ENCODE measurements at regions not wholly inside any gene's neighbourhood (a gene's known extent, or its start where the extent isn't known, plus 50 kb on each side); places are given as distances from the start of the nearest gene placed in this dataset.
"Not testable (repeated sequence)": the region's sequence is repeated elsewhere in the genome, so short reads cannot be mapped to it uniquely, and the experiment has no call there.

DNA sequence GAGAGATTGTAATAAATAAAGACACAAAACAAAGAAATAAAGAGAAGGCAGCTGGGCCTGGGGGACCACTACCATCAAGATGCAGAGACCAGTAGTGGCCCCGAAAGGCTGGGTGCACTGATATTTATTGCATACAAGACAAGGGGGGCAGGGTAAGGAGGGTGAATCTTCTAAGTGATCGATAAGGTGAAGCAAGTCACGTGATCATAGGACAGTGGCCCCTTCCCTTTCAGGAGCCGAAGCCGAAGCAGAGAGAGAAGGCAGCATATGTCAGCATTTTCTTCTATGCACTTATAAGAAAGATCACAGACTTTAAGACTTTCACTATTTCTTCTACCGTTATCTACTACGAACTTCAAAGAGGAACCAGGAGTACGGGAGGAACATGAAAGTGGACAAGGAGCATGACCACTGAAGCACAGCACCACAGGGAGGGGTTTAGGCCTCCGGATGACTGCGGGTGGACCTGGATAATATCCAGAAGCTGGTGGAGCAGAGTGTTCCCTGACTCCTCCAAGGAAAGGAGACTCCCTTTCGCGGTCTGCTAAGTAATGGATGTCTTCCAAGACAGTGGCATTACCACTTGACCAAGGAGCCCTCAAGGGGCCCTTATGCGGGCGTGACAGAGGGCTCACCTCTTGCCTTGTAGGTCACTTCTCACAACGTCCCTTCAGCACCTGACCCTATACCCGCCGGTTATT, 126.4 kb downstream of the RBM46 start:
- H3K9me3 Mint-ChIP-seq: not testable (repeated sequence)

DNA sequence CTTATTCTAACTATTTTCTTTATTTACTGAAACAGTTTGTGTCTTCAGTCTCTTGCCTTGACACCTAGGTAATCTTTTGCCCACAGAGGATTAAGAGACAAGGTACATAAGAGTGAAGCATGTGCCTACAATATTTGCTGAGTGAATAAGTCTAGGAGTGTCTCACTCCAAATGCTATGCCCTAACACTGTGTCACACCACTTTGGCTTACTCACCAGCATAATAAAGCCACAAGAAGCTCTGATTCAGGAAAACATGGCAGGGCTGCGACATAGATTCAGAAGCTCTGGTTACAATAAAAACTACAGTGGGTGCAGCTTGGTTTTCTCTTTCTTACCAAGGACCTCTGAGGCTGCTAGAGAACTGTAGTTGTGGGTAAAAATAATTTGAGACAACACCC, 127.1 kb downstream of the RBM46 start:
- peaks cover 3% of the 10 kb centered on the region for H3K9me3 Mint-ChIP-seq
- H3K4me3 Mint-ChIP-seq: no peak overlapping the region
- no peak for ATAC-seq
- H3K36me3 Mint-ChIP-seq: no peaks in the 10 kb centered on the region
- no peak overlapping the region for H3K27ac Mint-ChIP-seq
- H3K4me1 Mint-ChIP-seq: no peaks in the 10 kb centered on the region
- DNase-seq (ENCODE audit: low spot score in 2 of 2): no peak

More for the DNA sequence above, 126.4 kb downstream of the RBM46 start:
- not testable (repeated sequence) for DNase-seq (ENCODE audit: low spot score in 2 of 2); H3K27ac Mint-ChIP-seq; H3K4me3 Mint-ChIP-seq; H3K4me1 Mint-ChIP-seq; H3K36me3 Mint-ChIP-seq; ATAC-seq

DNA sequence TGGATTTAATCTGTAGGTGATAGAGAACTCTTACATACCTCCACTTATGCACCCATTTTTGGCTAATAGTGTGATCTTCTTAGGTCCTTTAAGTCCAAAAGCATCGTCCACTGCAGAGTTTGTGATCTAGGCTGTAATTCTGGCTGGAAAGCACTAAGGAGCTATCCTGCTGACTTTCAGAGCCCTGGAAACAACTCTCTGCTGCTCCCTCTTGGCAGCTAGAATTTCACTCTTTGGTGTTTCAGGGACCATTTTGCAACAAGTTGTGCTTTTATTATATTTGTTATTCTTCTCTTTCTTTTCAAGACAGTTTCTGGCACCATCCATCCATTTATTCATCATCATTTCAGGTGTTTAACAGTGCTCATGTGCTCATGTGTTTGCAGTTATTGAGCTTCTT, 130.0 kb downstream of the RBM46 start:
- no peak overlapping the region for H3K4me3 Mint-ChIP-seq
- no peaks in the 10 kb centered on the region for H3K4me1 Mint-ChIP-seq
- no peaks in the 10 kb centered on the region for H3K36me3 Mint-ChIP-seq
- H3K9me3 Mint-ChIP-seq: peaks cover under 1% of the 10 kb centered on the region
- ATAC-seq (no peak), DNase-seq (ENCODE audit: low spot score in 2 of 2) (no peak)
- no peak overlapping the region for H3K27ac Mint-ChIP-seq

DNA sequence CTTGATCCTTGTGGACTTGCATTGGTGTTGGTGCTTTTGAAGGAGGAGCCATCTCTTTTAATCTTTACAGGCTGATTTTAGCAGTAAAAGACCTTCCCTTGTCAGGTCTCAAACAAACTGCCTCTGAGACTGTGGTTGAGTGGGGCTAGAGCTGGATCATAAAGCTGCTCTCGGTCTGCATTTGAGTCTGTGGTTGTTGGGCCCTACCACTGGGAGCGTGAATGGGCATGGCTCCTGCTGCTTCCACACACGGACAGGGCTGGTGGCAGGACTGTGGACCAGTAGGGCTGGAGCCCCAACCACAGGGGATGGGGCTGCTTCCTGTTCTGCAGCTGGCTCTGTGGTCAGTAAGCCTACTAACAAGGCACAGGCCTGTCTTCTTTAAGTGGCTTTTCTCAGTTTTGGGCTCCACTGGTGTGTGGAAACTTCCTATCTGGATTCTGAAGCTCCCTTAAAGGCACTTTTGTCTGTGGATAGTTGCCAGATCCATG, 130.6 kb downstream of the RBM46 start:
- no peak overlapping the region for H3K4me3 Mint-ChIP-seq
- no peak overlapping the region for H3K27ac Mint-ChIP-seq
- H3K36me3 Mint-ChIP-seq: no peaks in the 10 kb centered on the region
- no peak for DNase-seq (ENCODE audit: low spot score in 2 of 2)
- no peak for ATAC-seq
- no peaks in the 10 kb centered on the region for H3K4me1 Mint-ChIP-seq
- H3K9me3 Mint-ChIP-seq: no peaks in the 10 kb centered on the region

DNA sequence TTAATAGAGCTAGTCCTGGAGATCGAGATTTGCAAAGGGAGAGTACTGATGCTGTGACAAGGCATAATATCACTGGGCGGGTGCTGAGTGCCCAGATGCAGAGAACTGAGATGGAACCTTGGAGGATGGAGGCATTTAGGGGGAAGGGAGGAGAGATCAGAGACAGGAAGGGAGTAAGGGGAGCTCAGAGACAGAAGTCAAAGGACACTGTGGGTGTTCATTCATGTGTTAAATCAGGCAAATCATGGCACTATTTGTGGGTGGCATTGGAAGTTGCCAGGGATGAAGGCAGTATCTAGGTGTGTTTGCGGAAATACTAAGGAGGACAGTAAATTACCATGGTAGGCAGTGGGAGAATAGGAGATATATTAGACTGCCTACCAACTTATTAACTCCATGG, 135.0 kb downstream of the RBM46 start:
- no peak overlapping the region for H3K4me3 Mint-ChIP-seq
- no peak overlapping the region for H3K27ac Mint-ChIP-seq
- DNase-seq (ENCODE audit: low spot score in 2 of 2) (no peak), ATAC-seq (no peak)
- no peaks in the 10 kb centered on the region for H3K36me3 Mint-ChIP-seq
- no peaks in the 10 kb centered on the region for H3K9me3 Mint-ChIP-seq
- no peaks in the 10 kb centered on the region for H3K4me1 Mint-ChIP-seq

DNA sequence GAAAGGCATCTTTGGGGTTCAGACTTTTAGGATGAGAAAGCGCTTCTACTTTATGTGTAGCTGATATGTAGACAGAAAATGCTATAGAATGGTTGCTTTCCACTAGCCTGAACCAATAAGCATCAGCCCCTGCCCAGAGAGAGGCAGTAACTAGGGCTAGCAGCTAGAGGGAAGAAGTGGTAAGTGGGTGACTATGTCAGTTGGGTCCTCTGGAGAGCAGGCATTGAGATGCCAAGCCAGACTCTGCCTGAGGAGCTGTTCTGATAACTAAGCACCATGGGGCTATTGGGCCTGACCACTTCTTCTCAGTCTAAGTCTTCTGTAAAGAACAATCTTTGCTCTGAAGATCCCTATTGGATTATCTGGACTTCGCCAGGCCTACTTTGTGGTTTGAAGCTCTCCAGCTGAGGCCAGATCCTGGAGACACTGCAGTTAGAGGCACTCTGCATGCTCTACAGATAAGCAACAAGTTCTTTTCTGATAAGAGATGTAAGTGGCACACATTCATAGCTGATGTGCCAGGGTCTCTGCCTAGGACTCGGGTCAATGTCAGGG, 146.1 kb downstream of the RBM46 start:
- H3K4me1 Mint-ChIP-seq: no peaks in the 10 kb centered on the region
- ATAC-seq (no peak), DNase-seq (ENCODE audit: low spot score in 2 of 2) (no peak)
- no peaks in the 10 kb centered on the region for H3K36me3 Mint-ChIP-seq
- H3K4me3 Mint-ChIP-seq: no peak overlapping the region
- peaks cover 10% of the 10 kb centered on the region for H3K9me3 Mint-ChIP-seq
- H3K27ac Mint-ChIP-seq: no peak overlapping the region

DNA sequence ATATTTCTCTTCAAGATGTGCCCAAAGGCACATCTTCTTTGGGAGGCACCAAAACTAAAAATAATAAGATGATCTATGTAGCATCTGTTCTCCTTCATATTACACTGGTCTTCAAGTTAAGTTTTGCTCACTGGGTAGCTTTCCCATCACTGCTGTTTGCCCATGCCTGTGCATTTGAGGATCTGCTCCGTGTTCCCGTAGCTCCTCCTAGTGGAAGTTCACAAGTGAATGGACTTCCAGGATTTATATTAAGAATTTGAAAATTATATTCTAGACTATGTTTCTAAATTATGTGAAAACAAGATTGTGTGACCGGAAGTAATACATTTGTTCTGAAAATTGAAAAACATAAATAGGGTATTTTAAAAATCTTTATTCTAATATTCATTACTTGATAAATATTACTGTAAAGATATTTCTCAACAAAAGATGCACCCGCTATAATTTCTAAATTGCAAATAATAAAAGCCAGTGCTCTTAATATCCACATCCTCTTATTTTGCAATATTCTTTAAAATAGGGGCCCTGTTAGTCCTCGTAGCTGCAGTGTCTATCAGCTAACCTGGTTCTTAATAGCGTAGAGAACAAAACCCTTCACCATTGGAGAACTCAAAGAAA, 147.7 kb downstream of the RBM46 start:
- Mint-ChIP-seq H3K4me1 (no peaks in the 10 kb centered on the region), H3K9me3 (peaks cover 10% of the 10 kb centered on the region), H3K36me3 (no peaks in the 10 kb centered on the region), H3K4me3 (no peak overlapping the region), H3K27ac (no peak overlapping the region)
- ATAC-seq: no peak
- no peak for DNase-seq (ENCODE audit: low spot score in 2 of 2)

DNA sequence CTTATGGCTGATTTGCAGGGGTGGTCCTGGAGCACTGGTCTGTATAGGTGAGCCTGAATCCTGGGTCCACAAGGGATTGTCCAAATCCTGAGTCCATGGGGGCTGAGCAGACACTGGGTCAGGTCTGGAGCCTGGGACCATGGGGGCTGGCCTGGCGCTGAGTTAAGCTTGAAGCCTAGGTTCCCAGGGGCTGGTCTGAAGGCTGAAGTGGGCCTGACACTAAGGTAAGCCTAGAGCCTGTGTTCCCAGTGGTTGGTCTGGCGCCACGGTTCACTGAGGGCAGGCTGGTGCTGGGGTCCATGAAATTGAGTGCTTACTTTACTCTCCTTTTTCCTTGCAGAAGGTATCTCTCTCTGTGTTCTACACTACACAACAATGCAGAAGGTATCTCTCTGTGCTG, 155.8 kb downstream of the RBM46 start:
- no peaks in the 10 kb centered on the region for H3K4me1 Mint-ChIP-seq
- peaks cover 18% of the 10 kb centered on the region for H3K9me3 Mint-ChIP-seq
- ATAC-seq (no peak), DNase-seq (ENCODE audit: low spot score in 2 of 2) (no peak)
- H3K36me3 Mint-ChIP-seq: no peaks in the 10 kb centered on the region
- H3K27ac Mint-ChIP-seq: no peak overlapping the region
- no peak overlapping the region for H3K4me3 Mint-ChIP-seq

DNA sequence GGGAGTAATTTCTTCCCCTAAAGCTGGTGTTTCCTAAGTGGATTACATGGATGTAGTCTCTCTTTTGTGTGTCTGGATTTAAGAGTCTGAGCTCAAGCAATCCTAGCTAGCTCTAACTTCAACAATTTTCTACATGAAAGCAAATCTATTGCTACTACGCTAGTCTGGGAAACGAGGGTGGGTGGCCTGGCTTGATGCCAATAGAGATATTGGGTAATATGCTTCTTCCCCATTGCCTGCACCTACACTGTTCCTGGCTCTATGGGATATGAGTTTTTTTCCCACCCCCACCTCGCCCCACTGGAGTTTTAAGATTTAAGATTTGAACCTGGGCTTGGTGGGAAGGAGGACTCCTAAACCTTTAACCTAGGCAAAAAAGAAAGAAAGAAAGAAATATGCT, 158.8 kb downstream of the RBM46 start:
- DNase-seq (ENCODE audit: low spot score in 2 of 2) (no peak), ATAC-seq (no peak)
- H3K9me3 Mint-ChIP-seq: peaks cover 14% of the 10 kb centered on the region
- no peaks in the 10 kb centered on the region for H3K4me1 Mint-ChIP-seq
- no peak overlapping the region for H3K4me3 Mint-ChIP-seq
- no peaks in the 10 kb centered on the region for H3K36me3 Mint-ChIP-seq
- H3K27ac Mint-ChIP-seq: no peak overlapping the region

DNA sequence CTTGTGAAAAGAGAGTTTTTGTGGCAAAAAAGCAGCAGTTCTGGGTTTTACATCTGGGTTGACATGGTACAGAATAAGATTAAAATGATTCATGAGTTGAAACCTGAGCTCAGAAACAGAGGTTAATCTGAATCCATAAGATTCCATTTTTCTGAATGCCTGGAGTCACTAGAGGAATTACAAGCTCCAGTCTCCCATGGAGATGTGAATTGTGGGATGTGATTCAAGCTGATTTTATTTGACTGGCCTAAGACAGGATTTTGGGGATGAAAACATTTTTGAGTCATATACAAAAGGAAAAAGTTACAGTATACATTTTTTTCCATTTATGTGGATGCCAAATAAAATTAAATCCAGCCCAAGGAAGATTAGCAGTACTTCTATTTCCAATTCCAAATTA, 161.1 kb downstream of the RBM46 start:
- Mint-ChIP-seq H3K36me3 (no peaks in the 10 kb centered on the region), H3K27ac (no peak overlapping the region), H3K4me3 (no peak overlapping the region), H3K9me3 (peaks cover 7% of the 10 kb centered on the region), H3K4me1 (no peaks in the 10 kb centered on the region)
- ATAC-seq: no peak
- no peak for DNase-seq (ENCODE audit: low spot score in 2 of 2)

DNA sequence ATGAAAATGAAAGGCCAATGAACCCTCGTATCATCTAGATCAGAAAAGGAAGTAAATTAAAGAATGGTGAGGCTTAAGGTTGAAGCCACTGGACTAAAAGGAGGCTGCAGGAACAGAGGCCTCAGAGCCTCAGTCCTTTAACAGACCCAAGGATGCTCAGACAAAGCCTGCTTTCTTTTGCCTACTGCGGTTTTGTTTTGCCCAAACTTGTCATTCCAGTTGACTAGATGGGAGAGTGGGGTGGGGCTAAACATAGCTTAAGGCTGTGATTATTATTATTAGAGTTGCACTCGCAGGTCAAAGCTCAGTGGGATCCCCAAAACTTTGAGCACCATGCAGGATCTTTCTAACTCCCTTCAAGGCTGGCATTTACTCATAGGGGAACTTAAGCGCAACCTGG, 163.9 kb downstream of the RBM46 start:
- Mint-ChIP-seq H3K36me3 (no peaks in the 10 kb centered on the region), H3K4me1 (no peaks in the 10 kb centered on the region), H3K27ac (no peak overlapping the region), H3K9me3 (peaks cover 5% of the 10 kb centered on the region), H3K4me3 (no peak overlapping the region)
- DNase-seq (ENCODE audit: low spot score in 2 of 2) (no peak), ATAC-seq (no peak)

DNA sequence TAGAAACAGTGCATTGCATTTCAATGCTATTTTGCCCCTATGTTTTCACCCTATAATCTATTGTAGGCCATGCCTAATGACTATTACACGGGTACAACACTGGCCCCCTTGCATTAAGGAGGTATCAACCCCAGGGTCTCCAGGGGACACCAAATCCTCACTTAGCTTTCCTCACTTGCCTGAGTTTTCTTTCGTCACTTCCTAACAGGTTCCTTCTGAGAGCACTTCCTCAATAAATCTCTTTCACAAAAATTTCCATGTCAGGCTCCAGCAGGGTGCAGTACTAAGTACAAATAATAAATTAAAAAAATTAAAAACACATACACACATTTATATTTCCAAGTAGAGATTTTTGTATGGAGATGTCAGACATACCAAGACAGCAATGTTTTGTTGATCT, 165.0 kb downstream of the RBM46 start:
- ATAC-seq: no peak
- no peaks in the 10 kb centered on the region for H3K9me3 Mint-ChIP-seq
- DNase-seq (ENCODE audit: low spot score in 2 of 2): no peak
- H3K36me3 Mint-ChIP-seq: no peaks in the 10 kb centered on the region
- H3K4me3 Mint-ChIP-seq: no peak overlapping the region
- no peak overlapping the region for H3K27ac Mint-ChIP-seq
- H3K4me1 Mint-ChIP-seq: no peaks in the 10 kb centered on the region

DNA sequence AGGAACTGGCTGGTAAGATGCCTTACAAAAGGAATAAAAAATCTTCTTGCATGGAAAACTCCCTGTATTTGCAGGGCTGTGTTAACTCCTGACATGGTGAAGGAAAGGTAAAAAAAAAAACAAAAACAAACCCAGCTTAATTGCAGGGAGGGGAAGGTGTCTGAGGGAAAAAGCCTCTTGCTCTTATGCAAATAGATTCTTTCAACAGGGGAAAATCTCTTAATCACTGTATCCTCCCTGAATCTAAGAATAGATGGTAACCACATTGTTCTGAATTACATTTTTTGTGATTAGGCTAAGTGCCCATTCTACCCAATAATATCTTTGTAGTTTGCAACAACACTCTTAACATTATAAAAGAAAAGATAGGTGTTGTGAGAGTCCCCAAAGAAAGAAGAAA, 172.6 kb downstream of the RBM46 start:
- no peaks in the 10 kb centered on the region for H3K4me1 Mint-ChIP-seq
- DNase-seq (ENCODE audit: low spot score in 2 of 2): no peak
- no peak overlapping the region for H3K4me3 Mint-ChIP-seq
- H3K9me3 Mint-ChIP-seq: peaks cover 11% of the 10 kb centered on the region
- H3K36me3 Mint-ChIP-seq: no peaks in the 10 kb centered on the region
- ATAC-seq: no peak
- H3K27ac Mint-ChIP-seq: no peak overlapping the region

DNA sequence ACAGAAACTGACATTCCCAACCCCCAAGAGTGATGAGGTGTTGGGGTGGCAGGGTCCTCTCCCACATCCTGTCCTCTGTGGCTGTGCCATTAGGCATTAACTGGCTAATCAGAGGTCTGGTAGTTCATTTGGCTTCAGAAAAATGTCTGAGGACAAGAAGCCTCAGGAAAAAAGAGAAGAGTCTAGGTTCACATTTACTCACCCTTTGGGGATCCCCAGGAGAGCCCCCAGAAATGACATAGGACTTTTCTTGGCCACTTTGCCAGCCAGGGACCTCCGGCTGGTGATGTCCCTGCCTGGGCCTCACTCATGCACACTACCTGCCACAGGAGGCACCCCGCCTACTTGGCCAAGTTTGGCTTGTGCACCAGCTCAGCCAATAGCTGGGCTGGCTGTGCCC, 173.0 kb downstream of the RBM46 start:
- peaks cover 11% of the 10 kb centered on the region for H3K9me3 Mint-ChIP-seq
- DNase-seq (ENCODE audit: low spot score in 2 of 2) (no peak), ATAC-seq (no peak)
- no peak overlapping the region for H3K4me3 Mint-ChIP-seq
- H3K4me1 Mint-ChIP-seq: no peaks in the 10 kb centered on the region
- no peaks in the 10 kb centered on the region for H3K36me3 Mint-ChIP-seq
- H3K27ac Mint-ChIP-seq: no peak overlapping the region

DNA sequence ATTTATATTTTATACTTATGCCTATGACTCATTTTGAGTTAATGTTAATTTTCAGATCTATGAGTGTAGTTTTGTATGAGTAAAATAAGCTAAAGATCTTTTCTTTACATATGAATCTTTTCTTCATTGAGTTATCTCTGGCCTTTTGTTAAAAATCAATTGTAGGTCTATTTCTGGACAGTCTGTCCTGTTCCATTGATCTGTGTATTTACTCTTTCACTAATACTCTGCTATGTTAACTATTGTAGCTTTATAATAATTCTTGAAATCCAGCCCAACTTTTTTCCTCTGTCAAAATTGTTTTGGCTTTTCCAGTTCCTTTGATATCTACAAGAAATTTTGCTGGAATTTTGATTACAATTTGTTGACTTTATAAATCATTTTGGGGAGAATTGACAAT, 177.0 kb downstream of the RBM46 start:
- no peak overlapping the region for H3K27ac Mint-ChIP-seq
- no peak overlapping the region for H3K4me3 Mint-ChIP-seq
- no peak for DNase-seq (ENCODE audit: low spot score in 2 of 2)
- no peaks in the 10 kb centered on the region for H3K4me1 Mint-ChIP-seq
- ATAC-seq: no peak
- peaks cover 11% of the 10 kb centered on the region for H3K9me3 Mint-ChIP-seq
- H3K36me3 Mint-ChIP-seq: no peaks in the 10 kb centered on the region

DNA sequence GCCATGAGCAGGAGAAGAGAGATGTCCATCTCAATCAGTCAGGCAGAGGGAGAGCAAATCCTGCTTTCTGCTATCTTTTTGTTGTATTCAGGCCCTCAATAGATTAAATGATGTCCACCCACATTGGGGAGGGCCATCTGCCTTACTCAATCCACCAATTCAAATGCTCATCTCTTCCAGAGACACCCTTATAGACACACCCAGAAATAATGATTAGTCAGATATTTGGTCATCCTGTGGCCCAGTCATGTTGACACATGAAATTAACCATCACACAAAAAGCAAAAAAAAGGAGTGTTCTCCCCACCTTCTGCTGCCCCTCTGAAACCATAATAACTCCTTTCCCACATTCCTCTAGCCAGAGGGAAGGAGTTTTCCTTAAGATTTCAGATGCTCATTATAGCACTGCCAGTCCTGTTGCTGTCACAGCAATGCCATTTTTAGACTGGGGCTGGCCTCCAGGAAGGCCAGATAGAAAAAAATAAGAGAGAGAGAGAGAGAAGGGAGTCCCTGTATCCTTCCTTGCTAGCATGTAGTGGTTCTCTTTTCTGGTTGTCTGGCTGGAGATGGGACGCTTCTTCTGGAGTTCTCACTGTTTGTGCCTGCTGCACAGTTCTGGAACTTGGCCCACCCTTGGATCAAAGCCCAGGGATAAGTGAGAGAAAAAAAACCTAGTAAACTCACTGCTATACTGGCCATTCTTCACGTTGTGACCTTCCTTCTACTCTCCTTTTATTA, 177.7 kb downstream of the RBM46 start:
- DNase-seq (ENCODE audit: low spot score in 2 of 2): no peak
- Mint-ChIP-seq H3K4me3 (no peak overlapping the region), H3K9me3 (peaks cover 13% of the 10 kb centered on the region), H3K27ac (no peak overlapping the region), H3K36me3 (no peaks in the 10 kb centered on the region), H3K4me1 (no peaks in the 10 kb centered on the region)
- no peak for ATAC-seq

Data from stimulated activated effector memory CD8-positive, alpha-beta T cell treated with anti-CD3 and anti-CD28 coated beads, Interleukin-12 subunit alpha, Interleukin-12 subunit beta, amount 100 ng/mL, for 72 hours (primary cell).